ENCODE measurements at regions not wholly inside any gene's neighbourhood (a gene's known extent, or its start where the extent isn't known, plus 50 kb on each side); places are given as distances from the start of the nearest gene placed in this dataset.

GRCh38 chr10:24035761-24036160 lies 173.2 kb upstream of the KIAA1217 start:
- Histone ChIP-seq H3K27me3 (ENCODE audit: control insufficient read depth, insufficient read depth, low read length, poor library complexity, severe bottlenecking) (no peaks in the 10 kb centered on the region), H3K4me3 (ENCODE audit: low read length) (no peak overlapping the region), H3K9me3 (ENCODE audit: control insufficient read depth, low read length) (no peaks in the 10 kb centered on the region), H3K9ac (ENCODE audit: extremely low read depth, low read length, poor library complexity, severe bottlenecking) (no peak overlapping the region), H3K27ac (ENCODE audit: low read depth, low read length) (no peak overlapping the region), H3K36me3 (ENCODE audit: control insufficient read depth, insufficient read depth, low read length) (no peaks in the 10 kb centered on the region), H3K4me1 (ENCODE audit: control insufficient read depth, insufficient read depth, low read length) (no peaks in the 10 kb centered on the region)
- Mint-ChIP-seq H3K27me3 (ENCODE audit: insufficient read depth) (no peaks in the 10 kb centered on the region), H3K9me3 (no peaks in the 10 kb centered on the region), H3K4me1 (no peaks in the 10 kb centered on the region), H3K27ac (no peak overlapping the region), H3K4me3 (no peak overlapping the region), H3K36me3 (ENCODE audit: low read depth) (no peaks in the 10 kb centered on the region)
- DNase-seq, result no peak
- WGBS, 2 experiments (ENCODE audit: insufficient coverage in 1 of 2, insufficient read length in 1 of 2), result 93% methylated on average over 3 to 4 of the region's 4 CpGs
- no peak for TF ChIP-seq CTCF (conservative IDR thresholded peaks at IDR 0.05)

- peaks cover 5% of the 10 kb centered on the region for H3K4me1 Mint-ChIP-seq
Observed at GRCh38 chr10:24039315-24039714, 169.6 kb upstream of the KIAA1217 start.

GRCh38 chr10:24039897-24040296 lies 169.0 kb upstream of the KIAA1217 start:
- Histone ChIP-seq H3K27me3 (ENCODE audit: control insufficient read depth, insufficient read depth, low read length, poor library complexity, severe bottlenecking) (no peaks in the 10 kb centered on the region), H3K9ac (ENCODE audit: extremely low read depth, low read length, poor library complexity, severe bottlenecking) (no peak overlapping the region), H3K36me3 (ENCODE audit: control insufficient read depth, insufficient read depth, low read length) (no peaks in the 10 kb centered on the region), H3K4me1 (ENCODE audit: control insufficient read depth, insufficient read depth, low read length) (no peaks in the 10 kb centered on the region), H3K9me3 (ENCODE audit: control insufficient read depth, low read length) (no peaks in the 10 kb centered on the region), H3K27ac (ENCODE audit: low read depth, low read length) (no peak overlapping the region), H3K4me3 (ENCODE audit: low read length) (no peak overlapping the region)
- no peak for DNase-seq
- no peak overlapping the region for H3K27ac Mint-ChIP-seq
- H3K4me1 Mint-ChIP-seq, result peaks cover 5% of the 10 kb centered on the region
- 86% methylated on average over 3 of the region's 3 CpGs for WGBS, 2 experiments (ENCODE audit: insufficient coverage in 1 of 2, insufficient read length in 1 of 2)
- no peaks in the 10 kb centered on the region for H3K27me3 Mint-ChIP-seq (ENCODE audit: insufficient read depth)
- no peaks in the 10 kb centered on the region for H3K9me3 Mint-ChIP-seq
- H3K36me3 Mint-ChIP-seq (ENCODE audit: low read depth), result no peaks in the 10 kb centered on the region
- no peak for TF ChIP-seq CTCF (conservative IDR thresholded peaks at IDR 0.05)
- no peak overlapping the region for H3K4me3 Mint-ChIP-seq

More at GRCh38 chr10:24039315-24039714, 169.6 kb upstream of the KIAA1217 start:
- Mint-ChIP-seq H3K4me3 (no peak overlapping the region), H3K27me3 (ENCODE audit: insufficient read depth) (no peaks in the 10 kb centered on the region), H3K9me3 (no peaks in the 10 kb centered on the region), H3K36me3 (ENCODE audit: low read depth) (no peaks in the 10 kb centered on the region), H3K27ac (no peak overlapping the region)
- TF ChIP-seq CTCF (conservative IDR thresholded peaks at IDR 0.05), result no peak
- DNase-seq, result no peak
- Histone ChIP-seq H3K9me3 (ENCODE audit: control insufficient read depth, low read length) (no peaks in the 10 kb centered on the region), H3K4me3 (ENCODE audit: low read length) (no peak overlapping the region), H3K27ac (ENCODE audit: low read depth, low read length) (no peak overlapping the region), H3K27me3 (ENCODE audit: control insufficient read depth, insufficient read depth, low read length, poor library complexity, severe bottlenecking) (no peaks in the 10 kb centered on the region), H3K9ac (ENCODE audit: extremely low read depth, low read length, poor library complexity, severe bottlenecking) (no peak overlapping the region), H3K36me3 (ENCODE audit: control insufficient read depth, insufficient read depth, low read length) (no peaks in the 10 kb centered on the region), H3K4me1 (ENCODE audit: control insufficient read depth, insufficient read depth, low read length) (no peaks in the 10 kb centered on the region)
- 86 to 94% methylated on average over 3 to 4 of the region's 5 CpGs for WGBS, 2 experiments (ENCODE audit: insufficient coverage in 1 of 2, insufficient read length in 1 of 2)

Data from endodermal cell (in vitro differentiated cells).